ACC112 (cell line): ENCODE measurements at regions not wholly inside any gene's neighbourhood (a gene's known extent, or its start where the extent isn't known, plus 50 kb on each side); places are given as distances from the start of the nearest gene placed in this dataset.
"Not testable (repeated sequence)": the region's sequence is repeated elsewhere in the genome, so short reads cannot be mapped to it uniquely, and the experiment has no call there.

Source experiments
- H2AFZ ChIP-seq: fragments of 200-600 bp; sonication (generic); one replicate; pipeline ENCODE4 v1.6.0; 2017; ENCODE audit warnings: antibody characterized with exemption, low read length; ENCODE audit not compliant: unreplicated experiment
- H3K27ac ChIP-seq: fragments of 200-600 bp; sonication (generic); 2 replicates; pipeline ENCODE4 v1.5.1; 2014; ENCODE audit warnings: low read depth, mild to moderate bottlenecking, antibody characterized with exemption, low read length, moderate library complexity
- H3K27me3 ChIP-seq: fragments of 200-600 bp; sonication (generic); 2 replicates; pipeline ENCODE4 v1.6.1; 2014; ENCODE audit warnings: mild to moderate bottlenecking, antibody characterized with exemption, low read length, moderate library complexity, mixed read lengths; ENCODE audit not compliant: insufficient read depth
- H3K36me3 ChIP-seq: fragments of 200-600 bp; sonication (generic); 2 replicates; pipeline ENCODE4 v1.6.1; 2016; ENCODE audit warnings: mild to moderate bottlenecking, antibody characterized with exemption, low read length, moderate library complexity, mixed read lengths; ENCODE audit not compliant: insufficient read depth
- H3K4me1 ChIP-seq: fragments of 200-600 bp; sonication (generic); one replicate; pipeline ENCODE4 v1.6.1; 2016; ENCODE audit warnings: low read length, mixed read lengths; ENCODE audit not compliant: insufficient read depth, unreplicated experiment, control insufficient read depth
- H3K4me3 ChIP-seq: fragments of 200-600 bp; sonication (generic); 2 replicates; pipeline ENCODE4 v1.5.1; 2014; ENCODE audit warnings: mild to moderate bottlenecking, low read depth, low read length
- H3K79me2 ChIP-seq: fragments of 200-600 bp; sonication (generic); one replicate; pipeline ENCODE4 v1.6.0; 2016; ENCODE audit warnings: low read length; ENCODE audit not compliant: control insufficient read depth, unreplicated experiment, insufficient read depth

DNA sequence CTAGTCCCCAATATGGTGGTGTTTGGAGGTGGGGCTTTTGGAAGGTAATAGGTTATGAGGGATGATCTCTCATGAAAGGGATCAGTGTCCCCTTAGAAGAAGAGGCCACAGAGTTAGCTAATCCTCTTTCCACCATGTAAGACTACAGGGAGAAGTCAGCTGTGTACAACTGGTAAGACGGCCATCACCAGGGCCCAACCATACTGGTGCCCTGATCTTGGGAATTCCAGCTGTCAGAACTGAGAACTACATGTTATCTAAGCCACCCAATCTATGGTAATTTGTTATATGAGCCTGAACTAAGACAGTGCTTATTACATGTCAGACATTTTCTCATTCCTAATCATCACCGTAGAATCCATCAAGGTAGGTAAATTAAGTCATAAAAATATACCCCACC is 77.7 kb upstream of the ZNF217 start:
- Histone ChIP-seq H3K27ac (no peak overlapping the region), H3K4me3 (no peak overlapping the region), H3K27me3 (no peaks in the 10 kb centered on the region), H3K4me1 (peaks cover 3% of the 10 kb centered on the region), H3K36me3 (no peaks in the 10 kb centered on the region), H3K79me2 (no peaks in the 10 kb centered on the region), H2AFZ (no peak overlapping the region)

GRCh38 chr20:53669517-53670313 is 76.1 kb upstream of the ZNF217 start:
- not testable (repeated sequence) for H2AFZ ChIP-seq, H3K4me3 ChIP-seq, H3K4me1 ChIP-seq, H3K27me3 ChIP-seq, H3K27ac ChIP-seq, H3K36me3 ChIP-seq, H3K79me2 ChIP-seq

GRCh38 chr20:53668992-53669391 is 75.4 kb upstream of the ZNF217 start:
- H3K79me2 ChIP-seq = no peaks in the 10 kb centered on the region
- H3K4me1 ChIP-seq = peaks cover 3% of the 10 kb centered on the region
- no peaks in the 10 kb centered on the region for H3K27me3 ChIP-seq
- no peak overlapping the region for H2AFZ ChIP-seq
- H3K4me3 ChIP-seq = no peak overlapping the region
- no peaks in the 10 kb centered on the region for H3K36me3 ChIP-seq
- no peak overlapping the region for H3K27ac ChIP-seq

- H3K4me1 ChIP-seq = peaks cover 2% of the 10 kb centered on the region
- no peaks in the 10 kb centered on the region for H3K79me2 ChIP-seq
- H3K27ac ChIP-seq = no peak overlapping the region
- H3K36me3 ChIP-seq = no peaks in the 10 kb centered on the region
- no peaks in the 10 kb centered on the region for H3K27me3 ChIP-seq
- H2AFZ ChIP-seq = no peak overlapping the region
- no peak overlapping the region for H3K4me3 ChIP-seq
Observed at GRCh38 chr20:53666144-53666543, 72.5 kb upstream of the ZNF217 start.

- no peaks in the 10 kb centered on the region for H3K36me3 ChIP-seq
- no peak overlapping the region for H3K27ac ChIP-seq
- no peak overlapping the region for H2AFZ ChIP-seq
- H3K4me1 ChIP-seq = peaks cover 12% of the 10 kb centered on the region
- no peaks in the 10 kb centered on the region for H3K79me2 ChIP-seq
- no peaks in the 10 kb centered on the region for H3K27me3 ChIP-seq
- no peak overlapping the region for H3K4me3 ChIP-seq
Observed at GRCh38 chr20:53664121-53664520, 70.5 kb upstream of the ZNF217 start.

GRCh38 chr20:53663521-53663920 is 69.9 kb upstream of the ZNF217 start:
- H3K4me3 ChIP-seq, H2AFZ ChIP-seq, H3K79me2 ChIP-seq, H3K27ac ChIP-seq, H3K27me3 ChIP-seq, H3K36me3 ChIP-seq: not testable (repeated sequence)
- peaks cover 12% of the 10 kb centered on the region for H3K4me1 ChIP-seq

DNA sequence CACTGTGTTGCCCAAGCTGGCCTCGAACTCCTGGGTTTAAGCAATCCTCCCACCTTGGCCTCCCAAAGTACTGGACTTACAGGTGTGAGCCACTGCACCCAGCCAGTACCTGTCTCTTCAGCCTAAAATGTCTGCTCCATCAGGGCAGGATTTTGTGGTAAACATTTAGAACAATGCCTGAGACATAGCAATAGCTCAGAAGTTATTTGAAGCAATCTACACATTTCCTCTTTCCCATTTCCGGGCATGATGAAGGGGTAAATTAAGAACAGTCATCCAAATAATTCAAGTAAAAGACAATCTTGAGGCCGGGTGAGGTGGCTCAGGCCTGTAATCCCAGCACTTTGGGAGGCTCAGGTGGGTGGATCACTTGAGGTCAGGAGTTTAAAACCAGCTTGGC is 69.0 kb upstream of the ZNF217 start:
- peaks cover 16% of the 10 kb centered on the region for H3K4me1 ChIP-seq
- no peaks in the 10 kb centered on the region for H3K36me3 ChIP-seq
- no peaks in the 10 kb centered on the region for H3K79me2 ChIP-seq
- H3K27ac ChIP-seq = no peak overlapping the region
- no peak overlapping the region for H3K4me3 ChIP-seq
- H3K27me3 ChIP-seq = no peaks in the 10 kb centered on the region
- no peak overlapping the region for H2AFZ ChIP-seq

- H2AFZ ChIP-seq = peak overlapping the region; percentile 86
- peaks cover 33% of the 10 kb centered on the region for H3K4me1 ChIP-seq
- H3K27me3 ChIP-seq = no peaks in the 10 kb centered on the region
- peak overlapping the region; percentile 72 for H3K4me3 ChIP-seq
- peak overlapping the region; percentile 42 for H3K27ac ChIP-seq
- H3K36me3 ChIP-seq = no peaks in the 10 kb centered on the region
- no peaks in the 10 kb centered on the region for H3K79me2 ChIP-seq
Observed at GRCh38 chr20:53660947-53661381, 67.3 kb upstream of the ZNF217 start.

DNA sequence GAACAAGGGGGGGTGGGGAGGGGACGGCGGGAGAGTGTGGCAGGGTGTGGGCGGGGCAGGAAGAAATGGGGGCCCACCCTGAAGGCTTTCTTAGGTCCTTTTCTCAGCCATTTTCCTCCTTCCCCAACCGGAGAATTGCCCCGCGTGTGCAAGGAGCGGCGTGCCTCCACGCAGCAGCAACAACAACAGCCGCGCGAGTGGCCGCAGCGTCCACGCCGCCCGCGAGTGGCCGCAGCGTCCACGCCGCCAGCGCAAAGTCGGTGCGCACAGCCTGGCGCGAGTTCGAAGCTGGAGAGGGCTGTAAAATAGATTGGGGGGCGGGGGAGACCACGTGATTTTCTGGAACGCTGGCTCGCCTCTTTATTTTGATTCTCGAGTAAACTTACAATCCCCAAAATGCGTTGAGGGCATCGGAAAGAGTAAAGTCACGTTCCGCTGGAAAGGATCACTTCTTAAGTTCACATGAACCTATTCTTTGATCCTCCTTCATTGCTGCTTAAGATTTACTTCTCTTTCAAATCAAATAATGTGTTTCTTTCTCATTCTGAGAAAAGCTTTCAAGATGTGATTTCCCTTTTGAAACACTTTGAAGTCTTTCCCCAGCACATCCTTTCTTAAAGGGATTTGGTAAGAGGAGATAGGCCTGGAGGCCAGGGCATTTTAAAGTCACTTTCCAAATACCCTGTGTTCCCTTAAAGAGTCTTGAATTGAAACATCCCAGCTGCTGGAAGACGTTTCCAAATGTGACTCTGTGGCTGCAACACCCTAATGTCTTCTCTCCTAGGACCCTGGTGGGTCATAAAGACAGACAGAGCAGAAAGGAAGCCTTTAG is 66.7 kb upstream of the ZNF217 start:
- Histone ChIP-seq H3K4me3 (peak overlapping the region; percentile 72), H3K27ac (peak overlapping the region; percentile 42), H3K79me2 (no peaks in the 10 kb centered on the region), H2AFZ (peak overlapping the region; percentile 86), H3K4me1 (peaks cover 39% of the 10 kb centered on the region), H3K27me3 (no peaks in the 10 kb centered on the region), H3K36me3 (no peaks in the 10 kb centered on the region)

DNA sequence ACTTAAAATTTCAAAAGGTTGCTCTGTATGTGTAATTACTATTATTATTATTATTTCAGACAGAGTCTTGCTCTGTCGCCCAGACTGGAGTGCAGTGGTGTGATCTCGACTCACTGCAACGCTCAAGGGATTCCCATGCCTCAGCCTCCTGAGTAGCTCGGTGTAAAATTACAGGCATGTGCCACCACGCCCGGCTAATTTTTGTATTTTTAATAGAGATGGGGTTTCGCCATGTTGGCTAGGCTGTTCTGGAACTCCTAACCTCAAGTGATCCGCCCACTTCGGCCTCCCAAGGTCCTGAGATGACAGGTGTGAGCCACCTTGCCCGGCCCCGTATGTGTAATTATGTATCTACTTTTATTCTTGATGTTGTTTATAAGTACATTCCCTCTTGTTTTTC is 65.3 kb upstream of the ZNF217 start:
- H3K4me3 ChIP-seq = no peak overlapping the region
- peaks cover 41% of the 10 kb centered on the region for H3K4me1 ChIP-seq
- no peaks in the 10 kb centered on the region for H3K27me3 ChIP-seq
- no peaks in the 10 kb centered on the region for H3K36me3 ChIP-seq
- H3K27ac ChIP-seq = no peak overlapping the region
- H2AFZ ChIP-seq = no peak overlapping the region
- H3K79me2 ChIP-seq = no peaks in the 10 kb centered on the region

- Histone ChIP-seq H3K4me3 (no peak overlapping the region), H3K27me3 (no peaks in the 10 kb centered on the region), H3K27ac (no peak overlapping the region), H3K79me2 (no peaks in the 10 kb centered on the region), H3K4me1 (peaks cover 43% of the 10 kb centered on the region), H2AFZ (no peak overlapping the region), H3K36me3 (no peaks in the 10 kb centered on the region)
Observed at GRCh38 chr20:53658322-53658721, 64.7 kb upstream of the ZNF217 start.
